HG02970 (cell line): ENCODE measurements at regions not wholly inside any gene's neighbourhood (a gene's known extent, or its start where the extent isn't known, plus 50 kb on each side); places are given as distances from the start of the nearest gene placed in this dataset.

Experiments used
- ATAC-seq: cut with Tn5 transposase; IDR thresholded peaks from one replicate; pipeline ENCODE4 v1.9.1; 2021; ENCODE audit warnings: mild to moderate bottlenecking, moderate library complexity, moderate number of reproducible peaks; ENCODE audit not compliant: unreplicated experiment, low FRiP score

- no peak for ATAC-seq
Measured at GRCh38 chr12:24725616-24726015, 223.3 kb downstream of the BCAT1 start.

GRCh38 chr12:24724814-24725213, 224.1 kb downstream of the BCAT1 start:
- no peak for ATAC-seq

- ATAC-seq: no peak
Measured at GRCh38 chr12:24723759-24724158, 225.1 kb downstream of the BCAT1 start.

GRCh38 chr12:24721191-24721590, 227.7 kb downstream of the BCAT1 start:
- no peak for ATAC-seq

GRCh38 chr12:24719293-24719721, 229.6 kb downstream of the BCAT1 start:
- ATAC-seq: no peak

GRCh38 chr12:24718617-24719016, 230.3 kb downstream of the BCAT1 start:
- ATAC-seq: no peak

GRCh38 chr12:24714237-24714636, 234.7 kb downstream of the BCAT1 start:
- ATAC-seq: no peak

GRCh38 chr12:24711056-24712008, 237.6 kb downstream of the BCAT1 start:
- ATAC-seq: no peak

- ATAC-seq: no peak
Measured at GRCh38 chr12:24709216-24709615, 239.7 kb downstream of the BCAT1 start.

GRCh38 chr12:24708718-24709117, 240.2 kb downstream of the BCAT1 start:
- no peak for ATAC-seq

GRCh38 chr12:24708043-24708442, 240.9 kb downstream of the BCAT1 start:
- ATAC-seq: no peak

GRCh38 chr12:24707334-24707733, 241.6 kb downstream of the BCAT1 start:
- ATAC-seq: no peak

GRCh38 chr12:24705741-24706358, 243.1 kb downstream of the BCAT1 start:
- ATAC-seq: peak; percentile 100

GRCh38 chr12:24705216-24705615, 243.7 kb downstream of the BCAT1 start:
- ATAC-seq: no peak

- no peak for ATAC-seq
Measured at GRCh38 chr12:24701343-24701742, 247.6 kb downstream of the BCAT1 start.

GRCh38 chr12:24698972-24699371, 249.9 kb downstream of the BCAT1 start:
- ATAC-seq: no peak

GRCh38 chr12:24697769-24698168, 251.1 kb downstream of the BCAT1 start:
- ATAC-seq: no peak

- ATAC-seq: no peak
Measured at GRCh38 chr12:24697295-24697694, 251.6 kb downstream of the BCAT1 start.

GRCh38 chr12:24696800-24697199, 252.1 kb downstream of the BCAT1 start:
- no peak for ATAC-seq

GRCh38 chr12:24695657-24696329, 253.1 kb downstream of the BCAT1 start:
- ATAC-seq: no peak

- no peak for ATAC-seq
Measured at GRCh38 chr12:24695103-24695502, 253.8 kb downstream of the BCAT1 start.
